ENCODE measurements at regions not wholly inside any gene's neighbourhood (a gene's known extent, or its start where the extent isn't known, plus 50 kb on each side); places are given as distances from the start of the nearest gene placed in this dataset.

- intact Hi-C loops (cut with micrococcal nuclease) = no loop called here
- Histone ChIP-seq H3K9ac (ENCODE audit: low read length) (no peak overlapping the region), H4K20me1 (ENCODE audit: insufficient read depth) (no peaks in the 10 kb centered on the region), H2AFZ (ENCODE audit: low read depth, low read length, poor library complexity, severe bottlenecking) (no peak overlapping the region), H3K4me2 (ENCODE audit: low read length) (no peak overlapping the region), H3K79me2 (ENCODE audit: insufficient read depth, low read length) (no peaks in the 10 kb centered on the region), H3K4me3 (replicated peaks in 1 of 2; ENCODE audit: low read depth in 1 of 2, low read length in 2 of 2) (no peak overlapping the region), H3K9me2 (ENCODE audit: insufficient read depth) (no peaks in the 10 kb centered on the region), H3K36me3 (ENCODE audit: control insufficient read depth in 1 of 2, insufficient read depth in 2 of 2, low read length in 2 of 2) (no peaks in the 10 kb centered on the region), H3K27ac (ENCODE audit: low read depth, low read length) (no peak overlapping the region), H3K9me3 (ENCODE audit: control insufficient read depth in 1 of 2, insufficient read depth in 1 of 2, low read depth in 1 of 2, low read length in 2 of 2) (no peaks in the 10 kb centered on the region), H3K27me3 (ENCODE audit: insufficient read depth, low read length) (no peaks in the 10 kb centered on the region), H3K4me1 (ENCODE audit: control insufficient read depth in 1 of 2, insufficient read depth in 2 of 2, low read length in 2 of 2) (no peaks in the 10 kb centered on the region)
- BruUV-seq (replicated peaks) = no TSS peak
- DNase-seq (ENCODE audit: low read depth, low spot score) (no peak), ATAC-seq (no peak)
- RAD21 ChIA-PET (ENCODE audit: low non-redundant PET in 1 of 2, low total read pairs in 2 of 2, uncharacterized antibody in 2 of 2, unreplicated experiment in 2 of 2) = no interaction called here
- TF ChIP-seq FOSL1 (IDR thresholded peaks at IDR 0.05; ENCODE audit: low read depth) = no peak
- TF ChIP-seq YY1 (IDR thresholded peaks at IDR 0.05; ENCODE audit: extremely low read depth, insufficient replicate concordance, low read depth, low read length) = no peak
- TF ChIP-seq ZBTB33 (IDR thresholded peaks at IDR 0.05; ENCODE audit: extremely low read depth, insufficient replicate concordance, low read length) = no peak
- TF ChIP-seq, protein P1, sequence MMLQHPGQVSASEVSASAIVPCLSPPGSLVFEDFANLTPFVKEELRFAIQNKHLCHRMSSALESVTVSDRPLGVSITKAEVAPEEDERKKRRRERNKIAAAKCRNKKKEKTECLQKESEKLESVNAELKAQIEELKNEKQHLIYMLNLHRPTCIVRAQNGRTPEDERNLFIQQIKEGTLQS (IDR thresholded peaks at IDR 0.05) = no peak
- no peak for TF ChIP-seq ZNF274 (IDR thresholded peaks at IDR 0.05; ENCODE audit: low read depth, low read length)
- no peak for TF ChIP-seq RAD21 (IDR thresholded peaks at IDR 0.05; ENCODE audit: low read depth)
- no peak for TF ChIP-seq CEBPB (IDR thresholded peaks at IDR 0.05; ENCODE audit: low read depth)
- TF ChIP-seq EGR1 (IDR thresholded peaks at IDR 0.05; ENCODE audit: low read depth) = no peak
- no peak for TF ChIP-seq EZH2 (IDR thresholded peaks at IDR 0.05)
- TF ChIP-seq SP1 (IDR thresholded peaks at IDR 0.05; ENCODE audit: low read depth) = no peak
- TF ChIP-seq EZH2phosphoT487 (IDR thresholded peaks at IDR 0.05; ENCODE audit: borderline replicate concordance) = no peak
- TF ChIP-seq CBX3 (IDR thresholded peaks at IDR 0.05; ENCODE audit: low read depth) = no peak
- no peak for TF ChIP-seq SRF (IDR thresholded peaks at IDR 0.05; ENCODE audit: low read depth)
- TF ChIP-seq, protein P2, sequence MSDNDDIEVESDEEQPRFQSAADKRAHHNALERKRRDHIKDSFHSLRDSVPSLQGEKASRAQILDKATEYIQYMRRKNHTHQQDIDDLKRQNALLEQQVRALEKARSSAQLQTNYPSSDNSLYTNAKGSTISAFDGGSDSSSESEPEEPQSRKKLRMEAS (IDR thresholded peaks at IDR 0.05) = no peak
- TF ChIP-seq CTCF (IDR thresholded peaks at IDR 0.05 in 2 of 3, conservative IDR thresholded peaks at IDR 0.05 in 1 of 3; ENCODE audit: borderline replicate concordance in 1 of 3, insufficient read depth in 1 of 3, low read depth in 2 of 3, low read length in 2 of 3) = no peak
- no peak for TF ChIP-seq JUND (IDR thresholded peaks at IDR 0.05)
- TF ChIP-seq REST (IDR thresholded peaks at IDR 0.05; ENCODE audit: low read depth) = no peak
- TF ChIP-seq ELF1 (IDR thresholded peaks at IDR 0.05; ENCODE audit: borderline replicate concordance, low read depth) = no peak
- no peak for TF ChIP-seq POLR2AphosphoS5 (IDR thresholded peaks at IDR 0.05; ENCODE audit: low read depth, low read length)
- TF ChIP-seq TCF7L2 (IDR thresholded peaks at IDR 0.05; ENCODE audit: borderline replicate concordance, extremely low read depth, insufficient read depth, insufficient read length) = no peak
- CTCF ChIA-PET = no interaction called here
- POLR2A ChIA-PET = no interaction called here
These were observed 317.7 kb upstream of the ONECUT1 start for GRCh38 chr15:53107855-53108254.
